GM19467 (cell line): ENCODE measurements at regions not wholly inside any gene's neighbourhood (a gene's known extent, or its start where the extent isn't known, plus 50 kb on each side); places are given as distances from the start of the nearest gene placed in this dataset.
"Not testable (repeated sequence)": the region's sequence is repeated elsewhere in the genome, so short reads cannot be mapped to it uniquely, and the experiment has no call there.

ENCODE experiments used
- ATAC-seq: cut with Tn5 transposase; IDR thresholded peaks from one replicate; pipeline ENCODE4 v1.9.1; 2021; ENCODE audit warnings: mild to moderate bottlenecking, moderate library complexity; ENCODE audit not compliant: unreplicated experiment

DNA sequence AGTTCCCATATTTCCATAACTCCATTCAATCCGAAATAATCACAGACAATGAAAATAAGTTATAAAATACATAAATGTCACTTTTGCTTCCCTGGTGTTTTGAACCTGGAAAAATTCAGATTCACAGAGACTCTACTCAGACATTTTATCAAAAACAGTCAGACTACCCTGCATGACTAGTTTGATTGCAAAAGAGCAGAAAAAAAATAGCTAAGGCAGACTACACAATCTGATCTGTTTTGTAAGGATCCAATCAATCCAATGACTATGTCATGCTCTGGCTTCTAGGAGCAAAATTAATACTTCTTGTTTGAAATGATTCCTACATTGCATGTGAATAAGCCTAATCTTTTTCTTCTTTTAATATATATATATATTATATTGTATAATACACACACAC is 1262.6 kb downstream of the EFNA5 start:
- ATAC-seq: no peak

- no peak for ATAC-seq
Observed at GRCh38 chr5:106401561-106401960, 1269.2 kb downstream of the EFNA5 start.

GRCh38 chr5:106399391-106399790 is 1271.3 kb downstream of the EFNA5 start:
- ATAC-seq: no peak

GRCh38 chr5:106397700-106398099 is 1273.0 kb downstream of the EFNA5 start:
- ATAC-seq: no peak

DNA sequence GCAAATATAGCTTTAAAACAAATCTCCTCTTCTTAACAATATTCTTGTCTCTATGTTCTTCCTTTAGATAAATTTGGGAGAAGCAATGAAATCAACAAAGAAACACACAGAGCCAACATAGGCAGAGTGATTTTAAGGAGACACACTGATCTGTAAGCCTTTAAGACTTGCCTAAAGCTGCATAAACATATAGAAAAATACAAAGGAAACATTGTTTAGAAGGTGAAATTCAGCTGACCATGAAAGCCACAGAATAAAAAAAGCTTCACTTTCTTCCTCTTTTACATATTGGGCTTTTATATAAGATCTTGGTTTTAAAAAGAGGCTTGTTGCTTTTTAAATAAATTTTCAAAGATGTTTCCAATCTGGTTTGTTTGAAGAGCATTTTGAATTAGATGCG is 1277.5 kb downstream of the EFNA5 start:
- ATAC-seq: no peak

- ATAC-seq: no peak
Observed at GRCh38 chr5:106392766-106393165, 1278.0 kb downstream of the EFNA5 start.

DNA sequence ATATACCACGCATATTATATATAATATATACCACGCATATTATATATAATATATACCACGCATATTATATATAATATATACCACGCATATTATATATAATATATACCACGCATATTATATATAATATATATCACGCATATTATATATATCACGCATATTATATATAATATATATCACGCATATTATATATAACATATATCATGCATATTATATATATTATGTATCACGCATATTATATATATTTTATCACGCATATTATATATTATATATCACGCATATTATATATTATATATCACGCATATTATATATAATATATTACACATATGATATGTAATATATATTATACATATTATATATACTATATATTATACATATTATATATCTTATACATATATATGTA is 1283.0 kb downstream of the EFNA5 start:
- not testable (repeated sequence) for ATAC-seq

DNA sequence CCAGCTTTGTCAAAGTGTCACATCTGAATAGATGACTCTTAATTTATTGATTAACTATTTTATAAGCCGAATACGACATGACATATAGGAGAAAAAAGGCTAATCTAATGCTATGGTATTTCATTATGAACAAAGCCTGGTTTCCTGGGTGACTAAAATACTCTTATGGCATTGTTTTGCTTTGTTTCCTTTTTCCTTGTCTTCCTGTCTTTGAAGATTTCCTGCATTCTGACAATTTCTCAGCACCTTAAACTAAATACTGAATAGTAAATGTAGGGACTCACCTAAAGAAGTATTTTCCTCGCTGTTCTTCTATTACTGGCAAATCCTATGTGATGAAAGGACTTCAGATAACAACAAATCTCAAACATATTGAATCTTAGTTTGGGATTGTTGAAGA is 1284.5 kb downstream of the EFNA5 start:
- no peak for ATAC-seq

DNA sequence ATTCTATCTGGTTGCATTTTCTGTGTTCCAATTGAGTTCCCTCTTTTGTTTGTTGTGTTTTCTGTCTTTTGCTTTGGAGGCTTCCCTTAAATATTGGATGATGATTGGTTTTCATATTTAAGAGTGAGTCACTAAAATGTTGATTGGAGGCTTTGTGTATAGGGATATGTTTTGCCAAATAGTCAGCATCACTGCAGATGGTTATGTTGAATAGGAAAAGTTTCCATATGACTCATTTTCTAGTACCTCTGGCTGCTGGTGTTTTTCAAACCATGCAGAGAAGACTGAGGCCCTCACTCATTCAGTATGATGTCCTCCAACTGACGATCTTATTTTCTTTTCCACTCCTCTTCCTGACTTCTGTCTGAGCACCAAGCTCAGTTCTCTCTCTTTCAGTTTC is 1290.0 kb downstream of the EFNA5 start:
- ATAC-seq: no peak

GRCh38 chr5:106376522-106376921 is 1294.2 kb downstream of the EFNA5 start:
- no peak for ATAC-seq

DNA sequence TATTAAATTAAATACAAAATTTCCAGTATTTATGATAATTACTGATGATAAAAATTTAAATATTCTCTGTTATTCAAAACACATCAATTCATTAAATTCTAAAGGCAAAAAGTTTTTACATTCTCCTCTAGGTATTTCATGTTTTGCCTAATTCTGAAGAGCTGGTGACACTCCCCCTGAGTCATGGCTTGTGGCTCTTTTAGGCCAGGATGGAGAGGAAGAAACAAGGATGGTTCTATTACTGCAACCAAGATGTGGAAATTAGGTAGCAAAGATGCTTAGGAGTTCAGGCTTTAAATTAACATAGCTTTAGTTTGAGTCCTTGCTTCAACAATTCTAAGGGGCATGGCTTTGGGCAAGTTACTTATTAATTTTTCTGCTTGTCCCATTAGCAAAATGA is 1295.8 kb downstream of the EFNA5 start:
- no peak for ATAC-seq

GRCh38 chr5:106368021-106368420 is 1302.7 kb downstream of the EFNA5 start:
- ATAC-seq: no peak

GRCh38 chr5:106367281-106367680 is 1303.5 kb downstream of the EFNA5 start:
- ATAC-seq: no peak

- no peak for ATAC-seq
Observed at GRCh38 chr5:106363578-106363977, 1307.2 kb downstream of the EFNA5 start.

DNA sequence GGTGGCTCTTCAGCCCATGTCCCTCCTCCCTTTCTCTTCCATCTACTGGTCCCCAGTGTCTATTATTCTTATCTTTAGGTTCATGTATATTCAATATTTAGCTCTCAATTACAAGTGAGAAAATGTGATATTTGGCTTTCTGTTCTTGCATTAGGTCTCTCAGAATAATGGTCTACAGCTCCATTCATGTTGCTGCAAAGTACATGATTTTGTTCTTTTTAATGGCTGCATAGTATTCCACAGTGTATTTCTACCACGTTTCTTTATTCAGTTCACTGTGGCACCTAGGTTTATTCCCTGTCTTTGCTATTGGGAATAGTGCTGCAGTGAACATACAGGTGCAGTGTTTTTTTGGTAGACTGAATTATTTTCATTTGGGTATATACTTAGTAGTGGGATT is 1308.8 kb downstream of the EFNA5 start:
- no peak for ATAC-seq

DNA sequence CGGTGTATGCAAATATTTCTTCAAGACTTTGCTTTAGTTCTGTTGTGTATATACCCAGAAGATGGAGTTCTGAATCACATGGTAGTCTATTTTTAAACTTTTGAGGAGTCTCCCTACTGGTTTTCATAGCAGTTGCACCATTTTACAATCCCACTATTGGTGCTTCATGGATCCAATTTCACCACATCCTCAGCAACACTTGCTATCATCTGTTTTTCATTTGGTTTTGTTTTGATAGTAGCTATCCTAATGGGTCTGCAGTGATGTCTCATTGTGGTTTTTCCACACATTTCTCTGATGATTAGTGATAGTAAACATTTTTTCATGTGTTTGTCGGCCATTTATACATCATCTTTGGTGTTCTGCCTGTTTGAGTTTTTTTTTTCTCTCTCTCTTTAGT is 1339.3 kb downstream of the EFNA5 start:
- no peak for ATAC-seq

DNA sequence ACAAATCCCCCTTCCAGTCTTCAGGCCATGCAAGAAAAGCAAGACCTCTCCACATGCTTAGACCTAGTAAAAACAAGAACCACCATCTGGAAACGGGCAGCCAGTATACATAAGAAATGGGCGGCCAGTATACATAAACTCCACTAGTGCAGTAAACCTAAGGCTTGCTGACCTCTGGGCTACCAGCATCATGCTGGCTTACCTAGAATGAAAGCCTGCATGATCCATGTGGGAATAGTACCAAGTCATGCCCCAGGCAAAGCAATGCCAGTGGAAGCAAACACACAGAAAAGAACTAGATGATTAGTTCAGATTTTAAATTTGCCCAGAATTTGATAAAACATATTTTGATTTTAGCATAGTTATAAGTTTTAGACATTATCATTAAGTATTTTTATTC is 1346.4 kb downstream of the EFNA5 start:
- ATAC-seq: no peak

GRCh38 chr5:106321242-106321641 is 1349.5 kb downstream of the EFNA5 start:
- no peak for ATAC-seq

GRCh38 chr5:106314221-106314824 is 1356.4 kb downstream of the EFNA5 start:
- ATAC-seq: no peak

- no peak for ATAC-seq
Observed at GRCh38 chr5:106312360-106312759, 1358.4 kb downstream of the EFNA5 start.

DNA sequence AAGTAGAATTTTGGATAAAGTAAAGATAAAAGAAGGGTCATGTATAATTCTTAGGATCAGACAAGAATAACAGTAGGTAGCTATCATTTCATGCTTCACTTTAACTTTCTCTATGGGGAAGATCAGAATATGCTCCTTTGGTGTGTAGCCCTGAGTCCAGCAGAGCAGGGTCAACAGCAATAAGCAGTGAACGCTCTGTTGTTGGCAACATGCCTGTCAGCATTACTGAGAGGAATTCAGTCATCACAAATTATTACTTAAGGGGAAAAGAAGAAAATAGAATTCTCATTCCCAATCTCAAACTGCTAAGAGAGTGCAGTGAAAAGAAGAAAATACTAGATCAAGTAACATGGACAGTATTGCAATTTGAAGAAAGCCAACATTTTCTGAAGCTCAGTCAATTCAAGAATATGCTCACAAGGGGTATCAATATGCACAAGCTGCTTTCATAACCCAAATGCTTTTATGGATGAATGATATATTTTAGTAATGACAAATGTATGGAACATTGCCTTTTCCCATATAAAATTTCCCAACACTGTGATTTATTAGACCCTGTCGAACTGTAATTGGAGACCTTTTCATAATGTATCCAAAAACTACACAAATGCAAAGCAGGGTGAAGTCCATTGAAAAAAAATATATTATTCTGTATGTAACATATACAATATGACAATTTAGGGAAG is 1359.4 kb downstream of the EFNA5 start:
- no peak for ATAC-seq

DNA sequence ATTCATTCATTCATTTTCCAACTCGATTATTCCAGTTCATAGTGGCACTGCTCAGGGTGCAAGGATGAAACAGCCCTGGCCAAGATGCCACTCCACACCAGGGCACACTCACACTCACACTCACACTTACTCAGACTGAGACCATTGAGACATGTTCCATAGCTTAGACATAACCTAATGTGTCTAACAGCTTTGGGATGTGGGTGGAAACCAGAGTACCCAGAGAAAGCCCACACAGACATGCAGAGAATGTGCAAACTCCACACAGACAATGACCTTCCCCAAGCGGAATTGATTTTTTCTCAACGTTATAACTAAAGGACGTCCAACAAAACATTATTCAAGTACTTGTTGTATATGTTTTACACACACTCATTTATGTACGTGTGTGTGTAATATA is 1363.5 kb downstream of the EFNA5 start:
- no peak for ATAC-seq
